ENCODE measurements at regions not wholly inside any gene's neighbourhood (a gene's known extent, or its start where the extent isn't known, plus 50 kb on each side); places are given as distances from the start of the nearest gene placed in this dataset.

DNA sequence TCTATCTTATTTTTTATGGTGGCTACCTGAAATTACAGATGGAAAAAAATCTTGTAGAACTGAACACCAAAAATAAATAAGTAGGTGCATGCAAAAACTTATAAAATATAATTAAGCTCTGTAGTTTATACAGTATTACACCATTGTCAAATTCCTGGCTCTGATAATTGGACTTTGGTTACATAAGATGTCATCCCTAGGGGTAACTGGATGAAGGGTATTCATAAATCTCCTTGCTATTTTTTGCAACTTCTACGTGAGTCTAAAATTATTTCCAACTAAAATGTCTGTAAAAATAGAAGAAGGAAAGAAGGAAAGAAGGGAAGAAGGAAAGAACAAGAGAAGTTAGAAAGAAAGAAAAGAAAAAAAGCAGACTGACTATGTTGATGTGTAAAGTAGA lies 716.6 kb downstream of the BCL11B start:
- Histone ChIP-seq H3K4me3 (replicated peaks in 1 of 3) (no peak overlapping the region), H3K4me1 (no peaks in the 10 kb centered on the region), H3K36me3 (no peaks in the 10 kb centered on the region), H3K27ac (no peak overlapping the region), H3K27me3 (no peaks in the 10 kb centered on the region), H3K9me3 (no peaks in the 10 kb centered on the region)
- WGBS, 2 donors: 73 to 82% methylated on average over 1 of the region's 1 CpG
- no peak for DNase-seq
- intact Hi-C loops (cut with DNase I): no loop called here
- TF ChIP-seq CTCF (IDR thresholded peaks at IDR 0.05) (no peak), POLR2A (IDR thresholded peaks at IDR 0.05) (no peak)

DNA sequence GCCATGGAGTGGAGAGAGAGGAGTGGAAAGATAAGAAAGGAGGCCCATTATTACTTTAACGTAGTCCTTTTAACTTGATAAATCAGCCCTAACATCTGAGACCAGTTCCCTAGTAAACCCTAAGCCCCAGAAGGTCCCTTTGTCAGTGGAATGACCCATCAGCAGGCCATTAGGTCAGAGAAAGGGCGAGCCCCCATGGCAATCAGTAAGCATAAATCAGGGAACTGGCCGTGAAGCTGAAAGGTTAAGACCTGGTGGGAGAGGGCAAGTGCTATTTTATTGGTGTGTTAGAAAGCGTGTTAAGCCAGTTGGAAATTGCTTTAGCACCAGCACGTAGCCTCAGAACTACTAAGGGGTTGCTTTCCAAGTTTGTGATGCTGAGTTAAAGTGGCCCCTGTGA lies 708.0 kb downstream of the BCL11B start:
- Histone ChIP-seq H3K27ac (no peak overlapping the region), H3K27me3 (no peaks in the 10 kb centered on the region), H3K36me3 (no peaks in the 10 kb centered on the region), H3K4me3 (replicated peaks in 1 of 3) (no peak overlapping the region), H3K4me1 (no peaks in the 10 kb centered on the region), H3K9me3 (no peaks in the 10 kb centered on the region)
- WGBS, 2 donors: 35 to 43% methylated on average over 5 of the region's 5 CpGs
- DNase-seq: no peak
- intact Hi-C loops (cut with DNase I): no loop called here
- TF ChIP-seq POLR2A (IDR thresholded peaks at IDR 0.05) (no peak), CTCF (IDR thresholded peaks at IDR 0.05) (no peak)

DNA sequence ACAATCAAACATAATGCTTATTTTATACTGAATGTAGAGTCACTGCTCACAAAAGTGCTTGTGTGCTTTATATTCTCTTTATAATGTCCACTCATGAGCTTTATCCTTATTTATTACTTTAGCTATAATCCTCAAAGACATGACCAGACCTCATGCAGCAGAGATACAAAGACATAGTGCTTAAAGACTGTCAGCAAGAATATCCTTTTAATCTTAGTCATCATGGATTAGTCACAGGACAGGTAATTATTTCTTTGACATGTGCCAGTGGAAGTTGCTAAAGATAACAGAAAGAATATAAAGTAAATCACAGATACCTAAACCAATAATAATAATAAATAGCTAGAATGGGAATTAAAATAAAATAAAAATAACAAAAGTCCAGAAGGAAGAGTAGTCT lies 707.5 kb downstream of the BCL11B start:
- Histone ChIP-seq H3K36me3 (no peaks in the 10 kb centered on the region), H3K9me3 (no peaks in the 10 kb centered on the region), H3K27me3 (no peaks in the 10 kb centered on the region), H3K4me1 (no peaks in the 10 kb centered on the region), H3K27ac (no peak overlapping the region), H3K4me3 (replicated peaks in 1 of 3) (no peak overlapping the region)
- TF ChIP-seq CTCF (IDR thresholded peaks at IDR 0.05) (no peak), POLR2A (IDR thresholded peaks at IDR 0.05) (no peak)
- intact Hi-C loops (cut with DNase I): no loop called here
- no peak for DNase-seq

DNA sequence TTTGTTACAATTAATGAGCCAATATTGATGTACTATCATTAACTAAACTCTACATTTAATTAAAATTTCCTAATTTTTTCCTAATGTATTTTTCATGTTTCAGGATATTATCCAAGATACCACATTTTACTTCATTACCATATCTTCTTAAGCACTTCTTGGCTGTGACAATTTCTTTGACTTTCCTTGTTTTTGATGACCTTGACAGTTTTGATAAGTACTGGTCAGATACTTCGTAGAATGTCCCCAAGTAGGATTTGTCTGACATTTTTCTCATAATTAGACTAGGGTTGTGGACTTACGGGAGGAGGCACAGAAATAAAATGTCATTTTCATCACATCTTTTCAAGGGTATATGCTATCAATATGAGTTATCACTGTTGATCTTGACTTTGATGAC lies 700.9 kb downstream of the BCL11B start:
- no peak for DNase-seq
- H3K4me3 ChIP-seq (replicated peaks in 1 of 3): no peak overlapping the region
- intact Hi-C loops (cut with DNase I): no loop called here
- no peaks in the 10 kb centered on the region for H3K27me3 ChIP-seq
- no peaks in the 10 kb centered on the region for H3K36me3 ChIP-seq
- no peak for TF ChIP-seq POLR2A (IDR thresholded peaks at IDR 0.05)
- no peak for TF ChIP-seq CTCF (IDR thresholded peaks at IDR 0.05)
- 85 to 86% methylated on average over 2 of the region's 2 CpGs for WGBS, 2 donors
- H3K9me3 ChIP-seq: no peaks in the 10 kb centered on the region
- H3K4me1 ChIP-seq: no peaks in the 10 kb centered on the region
- H3K27ac ChIP-seq: no peak overlapping the region

- no peak for DNase-seq
- WGBS, 2 donors: 82 to 84% methylated on average over 2 of the region's 2 CpGs
- no peaks in the 10 kb centered on the region for H3K9me3 ChIP-seq
Measured at GRCh38 chr14:98573082-98573481, 698.9 kb downstream of the BCL11B start.

More at GRCh38 chr14:98573082-98573481, 698.9 kb downstream of the BCL11B start:
- H3K4me1 ChIP-seq: no peaks in the 10 kb centered on the region
- intact Hi-C loops (cut with DNase I): no loop called here
- TF ChIP-seq POLR2A (IDR thresholded peaks at IDR 0.05) (no peak), CTCF (IDR thresholded peaks at IDR 0.05) (no peak)
- no peaks in the 10 kb centered on the region for H3K27me3 ChIP-seq
- H3K27ac ChIP-seq: no peak overlapping the region
- no peak overlapping the region for H3K4me3 ChIP-seq (replicated peaks in 1 of 3)
- no peaks in the 10 kb centered on the region for H3K36me3 ChIP-seq
